Effector memory CD4-positive, alpha-beta T cell (primary cell): ENCODE measurements at regions not wholly inside any gene's neighbourhood (a gene's known extent, or its start where the extent isn't known, plus 50 kb on each side); places are given as distances from the start of the nearest gene placed in this dataset.

ENCODE experiments used
- DNase-seq, 3 donors: peaks; one replicate each; pipeline ENCODE4 v3.0.0-alpha.2; 2020
- H3K27ac ChIP-seq: 2 replicates; pipeline ENCODE4 v1.7.0; 2013; ENCODE audit warnings: mild to moderate bottlenecking, low read length, moderate library complexity; ENCODE audit not compliant: insufficient read depth, poor library complexity, severe bottlenecking
- H3K27me3 ChIP-seq: replicated peaks from 2 replicates; pipeline ENCODE4 v1.7.0; 2013; ENCODE audit warnings: mild to moderate bottlenecking, low read length; ENCODE audit not compliant: insufficient read depth, control insufficient read depth, poor library complexity, severe bottlenecking
- H3K36me3 ChIP-seq: 2 replicates; pipeline ENCODE4 v1.7.0; 2013; ENCODE audit warnings: mild to moderate bottlenecking, low read length, moderate library complexity; ENCODE audit not compliant: control insufficient read depth, insufficient read depth
- H3K4me1 ChIP-seq: 2 replicates; pipeline ENCODE4 v1.7.0; 2013; ENCODE audit warnings: low read length, mild to moderate bottlenecking; ENCODE audit not compliant: control insufficient read depth, insufficient read depth, poor library complexity, severe bottlenecking
- H3K4me3 ChIP-seq: 2 replicates; pipeline ENCODE4 v1.7.0; 2013; ENCODE audit warnings: low read length, low read depth, mild to moderate bottlenecking; ENCODE audit not compliant: insufficient read depth, poor library complexity, severe bottlenecking
- H3K9me3 ChIP-seq: 2 replicates; pipeline ENCODE4 v1.7.0; 2013; ENCODE audit warnings: mild to moderate bottlenecking, low read length, moderate library complexity; ENCODE audit not compliant: control insufficient read depth

- Histone ChIP-seq H3K4me3 (no peak overlapping the region), H3K27me3 (no peaks in the 10 kb centered on the region), H3K27ac (no peak overlapping the region), H3K9me3 (no peaks in the 10 kb centered on the region), H3K4me1 (no peaks in the 10 kb centered on the region), H3K36me3 (no peaks in the 10 kb centered on the region)
- DNase-seq = no peak
Measured at GRCh38 chr1:83033682-83034081, 965.2 kb downstream of the TTLL7 start.

GRCh38 chr1:83029916-83030315, 969.0 kb downstream of the TTLL7 start:
- Histone ChIP-seq H3K4me1 (no peaks in the 10 kb centered on the region), H3K9me3 (no peaks in the 10 kb centered on the region), H3K27ac (no peak overlapping the region), H3K4me3 (no peak overlapping the region), H3K27me3 (no peaks in the 10 kb centered on the region), H3K36me3 (no peaks in the 10 kb centered on the region)
- DNase-seq = no peak

- H3K4me1 ChIP-seq = no peaks in the 10 kb centered on the region
- no peak for DNase-seq
- H3K27me3 ChIP-seq = no peaks in the 10 kb centered on the region
Measured at GRCh38 chr1:83029050-83029449, 969.9 kb downstream of the TTLL7 start.

GRCh38 chr1:83028467-83028866, 970.5 kb downstream of the TTLL7 start:
- no peak overlapping the region for H3K4me3 ChIP-seq
- no peaks in the 10 kb centered on the region for H3K4me1 ChIP-seq
- no peaks in the 10 kb centered on the region for H3K27me3 ChIP-seq
- no peaks in the 10 kb centered on the region for H3K9me3 ChIP-seq
- no peak overlapping the region for H3K27ac ChIP-seq
- no peak for DNase-seq
- no peaks in the 10 kb centered on the region for H3K36me3 ChIP-seq

More at GRCh38 chr1:83029050-83029449, 969.9 kb downstream of the TTLL7 start:
- Histone ChIP-seq H3K36me3 (no peaks in the 10 kb centered on the region), H3K4me3 (no peak overlapping the region), H3K9me3 (no peaks in the 10 kb centered on the region), H3K27ac (no peak overlapping the region)

- DNase-seq = no peak
Measured at GRCh38 chr1:83027511-83027910, 971.4 kb downstream of the TTLL7 start.

GRCh38 chr1:83026745-83027144, 972.2 kb downstream of the TTLL7 start:
- Histone ChIP-seq H3K9me3 (no peaks in the 10 kb centered on the region), H3K27me3 (no peaks in the 10 kb centered on the region), H3K4me1 (no peaks in the 10 kb centered on the region), H3K27ac (no peak overlapping the region), H3K36me3 (no peaks in the 10 kb centered on the region), H3K4me3 (no peak overlapping the region)
- DNase-seq = no peak

More at GRCh38 chr1:83027511-83027910, 971.4 kb downstream of the TTLL7 start:
- no peaks in the 10 kb centered on the region for H3K27me3 ChIP-seq
- H3K27ac ChIP-seq = no peak overlapping the region
- H3K9me3 ChIP-seq = no peaks in the 10 kb centered on the region
- no peak overlapping the region for H3K4me3 ChIP-seq
- H3K4me1 ChIP-seq = no peaks in the 10 kb centered on the region
- no peaks in the 10 kb centered on the region for H3K36me3 ChIP-seq

GRCh38 chr1:83024251-83024767, 974.6 kb downstream of the TTLL7 start:
- Histone ChIP-seq H3K36me3 (no peaks in the 10 kb centered on the region), H3K27ac (no peak overlapping the region), H3K27me3 (no peaks in the 10 kb centered on the region), H3K4me1 (no peaks in the 10 kb centered on the region), H3K9me3 (no peaks in the 10 kb centered on the region), H3K4me3 (no peak overlapping the region)
- DNase-seq = no peak

- H3K9me3 ChIP-seq = no peaks in the 10 kb centered on the region
- no peak overlapping the region for H3K4me3 ChIP-seq
- no peaks in the 10 kb centered on the region for H3K27me3 ChIP-seq
- no peaks in the 10 kb centered on the region for H3K36me3 ChIP-seq
- H3K4me1 ChIP-seq = no peaks in the 10 kb centered on the region
- H3K27ac ChIP-seq = no peak overlapping the region
- DNase-seq = no peak
Measured at GRCh38 chr1:83023212-83023611, 975.7 kb downstream of the TTLL7 start.

GRCh38 chr1:83022206-83022605, 976.7 kb downstream of the TTLL7 start:
- Histone ChIP-seq H3K9me3 (no peaks in the 10 kb centered on the region), H3K4me3 (no peak overlapping the region), H3K27ac (no peak overlapping the region), H3K4me1 (no peaks in the 10 kb centered on the region), H3K36me3 (no peaks in the 10 kb centered on the region), H3K27me3 (no peaks in the 10 kb centered on the region)
- no peak for DNase-seq

- no peak for DNase-seq
- Histone ChIP-seq H3K4me3 (no peak overlapping the region), H3K9me3 (no peaks in the 10 kb centered on the region), H3K27ac (no peak overlapping the region), H3K27me3 (no peaks in the 10 kb centered on the region), H3K4me1 (no peaks in the 10 kb centered on the region), H3K36me3 (no peaks in the 10 kb centered on the region)
Measured at GRCh38 chr1:83017701-83018100, 981.2 kb downstream of the TTLL7 start.
